ENCODE measurements at regions not wholly inside any gene's neighbourhood (a gene's known extent, or its start where the extent isn't known, plus 50 kb on each side); places are given as distances from the start of the nearest gene placed in this dataset.

DNA sequence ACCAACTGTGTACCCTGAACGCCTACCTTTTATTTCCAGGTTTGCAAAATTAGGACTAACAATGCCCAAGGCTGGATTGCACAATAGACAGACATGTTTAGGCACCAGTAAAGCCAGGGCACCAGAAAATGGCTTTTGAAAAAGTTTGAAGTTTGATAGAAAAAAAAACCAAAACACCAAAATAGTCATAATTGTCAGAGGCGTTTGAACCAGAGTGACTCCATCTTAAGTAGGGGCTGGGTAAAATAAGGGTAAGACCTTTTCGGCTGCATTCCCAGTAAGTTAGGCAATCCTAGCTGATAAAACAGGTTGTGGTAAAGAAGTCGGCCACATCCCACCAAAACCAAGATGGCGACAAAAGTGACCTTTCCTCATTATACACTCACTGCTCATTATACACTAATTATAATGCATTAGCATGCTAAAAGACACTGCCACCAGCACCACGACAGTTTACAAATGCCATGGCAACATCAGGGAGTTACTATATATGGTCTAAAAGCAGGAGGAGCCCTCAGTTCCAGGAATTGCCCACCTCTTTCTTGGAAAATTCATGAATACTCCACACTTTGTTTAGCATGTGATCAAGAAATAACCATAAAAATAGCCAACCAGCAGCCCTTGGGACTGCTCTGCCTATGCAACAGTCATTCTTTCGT lies 71.2 kb upstream of the EPCAM start:
- H3K23ac ChIP-seq (ENCODE audit: low read depth, low read length) = no peak overlapping the region
- CTCF ChIA-PET = no interaction called here

More for the DNA sequence above, 71.2 kb upstream of the EPCAM start:
- in situ Hi-C loops (cut with MboI; ENCODE audit: low sequenced_read_pairs) = no loop called here
- dilution Hi-C loops (cut with HindIII; ENCODE audit: low sequenced_read_pairs, unreplicated experiment) = no loop called here
- no peak overlapping the region for H3K4me2 ChIP-seq (ENCODE audit: low read depth, low read length)
- TF ChIP-seq MAFK (IDR thresholded peaks at IDR 0.05; ENCODE audit: low read depth, low read length) (no peak), CEBPB (IDR thresholded peaks at IDR 0.05; ENCODE audit: low read depth, low read length) (peak; percentile 68), BHLHE40 (IDR thresholded peaks at IDR 0.05; ENCODE audit: low read depth, low read length) (no peak), SMC3 (IDR thresholded peaks at IDR 0.05; ENCODE audit: low read depth, low read length) (no peak)
- TF ChIP-seq, protein P1, sequence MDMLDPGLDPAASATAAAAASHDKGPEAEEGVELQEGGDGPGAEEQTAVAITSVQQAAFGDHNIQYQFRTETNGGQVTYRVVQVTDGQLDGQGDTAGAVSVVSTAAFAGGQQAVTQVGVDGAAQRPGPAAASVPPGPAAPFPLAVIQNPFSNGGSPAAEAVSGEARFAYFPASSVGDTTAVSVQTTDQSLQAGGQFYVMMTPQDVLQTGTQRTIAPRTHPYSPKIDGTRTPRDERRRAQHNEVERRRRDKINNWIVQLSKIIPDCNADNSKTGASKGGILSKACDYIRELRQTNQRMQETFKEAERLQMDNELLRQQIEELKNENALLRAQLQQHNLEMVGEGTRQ (IDR thresholded peaks at IDR 0.05; ENCODE audit: low read depth, low read length) = no peak
- no peak overlapping the region for H3K18ac ChIP-seq (ENCODE audit: low read depth, low read length)
- H2BK15ac ChIP-seq (ENCODE audit: low read depth, low read length) = no peak overlapping the region
- DNase-seq (no peak), ATAC-seq (ENCODE audit: low read depth) (no peak)
- 100% methylated on average over 1 of the region's 7 CpGs; no CpG with 5 or more reads in 1 of the 2 experiments for WGBS, 2 experiments (ENCODE audit: extremely low coverage in 2 of 2, insufficient read length in 1 of 2)
- H3K27me3 ChIP-seq (ENCODE audit: control insufficient read depth, insufficient read depth, low read length) = no peaks in the 10 kb centered on the region
- H3K79me1 ChIP-seq (ENCODE audit: low read depth in 1 of 2, low read length in 2 of 2) = no peaks in the 10 kb centered on the region
- no peak overlapping the region for H4K5ac ChIP-seq (ENCODE audit: low read depth, low read length)
- no peaks in the 10 kb centered on the region for H3K36me3 ChIP-seq (ENCODE audit: control insufficient read depth, insufficient read depth, low read length)
- POLR2A ChIA-PET (ENCODE audit: unreplicated experiment) = no interaction called here
- no TSS peak for BruUV-seq (replicated peaks)
- H3K4me3 ChIP-seq (ENCODE audit: insufficient read depth, low read depth, low read length) = no peak overlapping the region
- no peaks in the 10 kb centered on the region for H3K9me1 ChIP-seq (ENCODE audit: insufficient read depth, low read length)
- no peak overlapping the region for H2AK5ac ChIP-seq (ENCODE audit: low read depth, low read length)
- no peaks in the 10 kb centered on the region for H3K9me3 ChIP-seq (ENCODE audit: control insufficient read depth, insufficient read depth, low read length)
- H3K9ac ChIP-seq (ENCODE audit: low read depth, low read length) = no peak overlapping the region
- H3K4me1 ChIP-seq (ENCODE audit: control insufficient read depth, insufficient read depth, low read length) = no peaks in the 10 kb centered on the region
- H2BK20ac ChIP-seq (ENCODE audit: low read depth, low read length) = peak overlapping the region; percentile 30; the same call in 1 of the 2 replicates
- H3K56ac ChIP-seq (ENCODE audit: extremely low read depth, insufficient read depth, low read length) = no peak overlapping the region
- H4K91ac ChIP-seq (ENCODE audit: insufficient read depth, low read depth, low read length) = no peak overlapping the region
- H3K4ac ChIP-seq (ENCODE audit: low read depth, low read length) = no peak overlapping the region
- intact Hi-C loops (cut with micrococcal nuclease) = no loop called here
- no peak overlapping the region for H3K14ac ChIP-seq (replicated peaks; ENCODE audit: low read depth, low read length)
- no peak overlapping the region for H2AK9ac ChIP-seq (replicated peaks; ENCODE audit: low read depth, low read length, poor library complexity)
- no peak overlapping the region for H2AFZ ChIP-seq (replicated peaks; ENCODE audit: low read length, poor library complexity)
- H4K8ac ChIP-seq (ENCODE audit: low read depth in 2 of 2, low read length in 2 of 2) = no peak overlapping the region
- no peak overlapping the region for H2BK120ac ChIP-seq (ENCODE audit: low read depth, low read length)
- H3K27ac ChIP-seq (ENCODE audit: insufficient read depth, low read length) = no peak overlapping the region
- no peak overlapping the region for H2BK5ac ChIP-seq (ENCODE audit: low read depth, low read length, poor library complexity, severe bottlenecking)
- H4K20me1 ChIP-seq (ENCODE audit: insufficient read depth, low read length) = no peaks in the 10 kb centered on the region

Data from IMR-90 (cell line).